Iris pigment epithelial cell (primary cell): ENCODE measurements at regions not wholly inside any gene's neighbourhood (a gene's known extent, or its start where the extent isn't known, plus 50 kb on each side); places are given as distances from the start of the nearest gene placed in this dataset.
"Not testable (repeated sequence)": the region's sequence is repeated elsewhere in the genome, so short reads cannot be mapped to it uniquely, and the experiment has no call there.

Experiments used
- DNase-seq: peaks from one replicate; pipeline ENCODE4 v3.0.0-alpha.2; 2011; ENCODE audit warnings: low read depth

- DNase-seq, result no peak
Observed at GRCh38 chr1:224791362-224791941, 138.0 kb upstream of the DNAH14 start.

GRCh38 chr1:224795591-224795990, 133.9 kb upstream of the DNAH14 start:
- no peak for DNase-seq

GRCh38 chr1:224799083-224799482, 130.4 kb upstream of the DNAH14 start:
- no peak for DNase-seq

GRCh38 chr1:224800486-224801119, 128.9 kb upstream of the DNAH14 start:
- DNase-seq, result no peak

GRCh38 chr1:224801844-224802490, 127.5 kb upstream of the DNAH14 start:
- no peak for DNase-seq

- DNase-seq, result no peak
Observed at GRCh38 chr1:224802617-224803016, 126.9 kb upstream of the DNAH14 start.

- DNase-seq, result no peak
Observed at GRCh38 chr1:224804220-224804619, 125.3 kb upstream of the DNAH14 start.

- no peak for DNase-seq
Observed at GRCh38 chr1:224805889-224806288, 123.6 kb upstream of the DNAH14 start.

- DNase-seq, result no peak
Observed at GRCh38 chr1:224809137-224809536, 120.3 kb upstream of the DNAH14 start.

GRCh38 chr1:224809613-224810012, 119.9 kb upstream of the DNAH14 start:
- DNase-seq, result no peak

- no peak for DNase-seq
Observed at GRCh38 chr1:224811564-224811963, 117.9 kb upstream of the DNAH14 start.

GRCh38 chr1:224815647-224816046, 113.8 kb upstream of the DNAH14 start:
- DNase-seq, result no peak

GRCh38 chr1:224816062-224816461, 113.4 kb upstream of the DNAH14 start:
- DNase-seq, result no peak

GRCh38 chr1:224817382-224817781, 112.1 kb upstream of the DNAH14 start:
- no peak for DNase-seq

GRCh38 chr1:224819861-224820260, 109.6 kb upstream of the DNAH14 start:
- no peak for DNase-seq

GRCh38 chr1:224820341-224820740, 109.1 kb upstream of the DNAH14 start:
- DNase-seq, result no peak

- not testable (repeated sequence) for DNase-seq
Observed at GRCh38 chr1:224821751-224822150, 107.7 kb upstream of the DNAH14 start.

GRCh38 chr1:224825525-224826000, 103.9 kb upstream of the DNAH14 start:
- DNase-seq, result no peak

- DNase-seq, result peak; percentile 10
Observed at GRCh38 chr1:224828691-224829090, 100.8 kb upstream of the DNAH14 start.

- no peak for DNase-seq
Observed at GRCh38 chr1:224831501-224831900, 98.0 kb upstream of the DNAH14 start.

- DNase-seq, result not testable (repeated sequence)
Observed at GRCh38 chr1:224839648-224840300, 89.7 kb upstream of the DNAH14 start.

- DNase-seq, result not testable (repeated sequence)
Observed at GRCh38 chr1:224841803-224842202, 87.7 kb upstream of the DNAH14 start.
